DMS114 treated with DMSO at 0.1 percent for 48 hours (cell line): ENCODE measurements at regions not wholly inside any gene's neighbourhood (a gene's known extent, or its start where the extent isn't known, plus 50 kb on each side); places are given as distances from the start of the nearest gene placed in this dataset.

Experiments
- DNase-seq: peaks from one replicate; lab custom pipeline; 2025; ENCODE audit not compliant: unreplicated experiment; lab: John Stamatoyannopoulos, UW

DNA sequence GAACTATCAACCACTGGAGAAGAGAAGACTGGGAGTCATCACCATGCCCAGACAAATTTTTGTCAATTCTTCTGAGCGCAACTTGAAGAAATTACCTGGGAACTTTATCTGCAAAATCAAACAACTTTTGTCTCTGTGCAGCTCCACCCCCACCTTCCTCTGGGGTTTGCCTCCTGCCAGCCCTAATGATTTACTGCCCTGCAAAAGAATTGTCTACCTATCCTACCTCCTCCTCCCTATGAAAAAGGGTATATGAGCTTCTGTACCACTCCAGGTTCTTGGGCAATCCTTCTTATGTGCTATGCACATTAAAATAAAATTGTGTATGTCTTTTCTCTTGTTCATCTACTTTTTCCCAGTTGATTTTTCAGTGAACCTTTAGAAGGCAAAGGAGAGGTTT, 191.9 kb downstream of the URB2 start:
- no peak for DNase-seq

DNA sequence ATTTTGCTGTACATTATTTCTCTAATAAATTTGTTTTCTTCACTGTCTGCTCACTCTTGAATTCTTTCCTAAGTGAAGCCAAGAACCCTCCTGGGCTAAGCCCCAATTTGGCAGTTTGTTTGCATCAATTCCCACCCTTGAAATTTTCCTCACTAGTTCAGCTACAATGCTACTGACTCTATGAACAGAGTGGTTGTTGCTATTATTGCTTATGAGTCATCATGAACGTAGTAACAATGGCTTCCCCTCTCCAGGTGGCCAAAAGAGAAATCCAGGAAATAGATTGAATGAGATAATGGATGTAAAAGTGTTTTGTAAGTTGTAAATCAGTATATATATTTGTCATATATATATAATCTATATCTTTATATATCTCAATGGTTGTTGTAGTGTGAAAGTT, 193.0 kb downstream of the URB2 start:
- DNase-seq, result no peak

DNA sequence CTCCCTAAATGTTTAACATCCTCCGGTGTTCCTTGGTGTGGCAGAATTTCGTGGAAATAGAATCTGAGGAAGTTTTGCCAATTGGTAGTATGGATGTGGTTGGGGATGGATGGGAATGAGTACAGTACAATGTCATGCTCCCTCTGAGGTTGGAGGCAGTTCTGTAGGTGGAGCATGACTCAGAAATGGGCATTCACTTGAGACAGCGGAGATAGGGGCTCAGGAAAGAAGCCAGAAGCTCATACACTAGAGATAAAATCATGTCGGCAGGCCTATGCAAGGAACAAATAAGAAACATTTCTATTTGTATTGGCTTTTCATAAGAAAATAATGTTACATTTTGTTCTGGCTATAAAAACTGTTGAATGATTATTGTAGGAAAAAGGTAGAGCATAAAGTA, 196.0 kb downstream of the URB2 start:
- DNase-seq, result no peak

DNA sequence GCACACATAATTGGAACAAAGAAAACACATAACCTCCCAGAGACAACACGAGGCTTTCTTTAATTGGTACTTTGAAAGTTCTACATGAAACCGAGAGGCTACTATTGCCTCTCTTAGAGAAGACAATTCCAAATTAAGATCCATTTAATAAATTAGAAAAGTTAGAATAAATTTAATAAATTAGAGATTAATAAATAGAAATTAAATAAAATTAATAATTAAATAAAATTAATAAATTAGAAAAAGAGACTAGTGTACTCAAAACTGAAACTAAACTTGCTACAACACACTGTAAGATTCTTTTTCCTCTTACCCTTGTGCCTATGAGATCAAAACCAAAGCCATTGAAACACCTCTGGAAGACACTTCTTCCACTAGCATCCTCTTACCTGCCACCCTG, 199.0 kb downstream of the URB2 start:
- DNase-seq, result no peak

DNA sequence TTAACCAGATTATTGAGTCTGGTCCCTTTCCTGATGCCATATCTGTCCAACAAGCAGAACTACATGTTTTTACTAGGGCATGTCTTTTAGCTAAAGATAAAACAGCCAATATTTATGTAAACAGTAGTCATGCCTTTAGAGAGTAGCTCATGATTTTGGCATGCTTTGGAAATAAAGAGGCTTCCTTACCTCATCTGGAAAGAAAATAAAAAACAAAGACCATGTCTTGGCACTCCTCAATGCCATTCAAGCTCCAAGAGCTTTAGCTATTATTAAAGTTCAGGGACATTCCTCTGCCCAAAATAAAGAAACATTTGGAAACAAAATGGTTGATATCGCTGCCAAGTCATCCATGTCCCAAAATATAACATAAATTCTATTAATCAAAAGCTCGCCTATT, 202.4 kb downstream of the URB2 start:
- DNase-seq, result no peak

DNA sequence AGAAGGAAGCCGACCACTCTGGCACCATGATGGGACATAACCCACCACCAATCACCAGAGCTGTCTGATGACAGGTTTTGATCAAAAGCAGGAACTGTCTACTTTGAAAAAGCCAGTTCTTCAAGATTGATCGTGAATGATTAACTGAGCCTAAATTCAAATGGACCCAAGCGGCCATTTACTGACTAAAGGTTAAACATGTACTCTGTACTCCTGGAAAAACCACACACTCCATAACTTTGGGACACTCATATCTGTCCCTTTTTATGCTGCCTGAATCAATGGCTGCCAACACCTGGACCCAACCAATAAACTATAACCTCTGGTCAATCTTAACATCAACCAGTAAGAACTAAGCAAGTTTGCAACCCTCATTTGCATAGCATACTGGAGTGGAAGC, 206.6 kb downstream of the URB2 start:
- DNase-seq, result no peak

DNA sequence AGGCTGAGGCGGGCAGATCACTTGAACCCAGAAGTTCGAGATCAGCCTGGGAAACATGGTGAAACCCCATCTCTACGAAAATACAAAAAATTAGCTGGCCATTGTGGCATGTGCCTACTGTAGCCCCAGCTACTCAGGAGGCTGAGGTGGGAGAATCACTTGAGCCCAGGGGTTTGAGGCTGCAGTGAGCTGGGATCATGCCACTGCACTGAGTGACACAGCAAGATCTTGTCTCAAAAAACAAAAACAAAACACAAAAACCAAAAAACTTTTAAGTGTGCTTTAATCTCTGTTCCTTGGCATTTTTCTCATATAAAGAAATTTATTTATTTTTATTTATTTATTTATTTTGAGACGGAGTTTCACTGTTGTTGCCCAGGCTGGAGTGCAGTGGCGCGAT, 208.2 kb downstream of the URB2 start:
- DNase-seq, result no peak

DNA sequence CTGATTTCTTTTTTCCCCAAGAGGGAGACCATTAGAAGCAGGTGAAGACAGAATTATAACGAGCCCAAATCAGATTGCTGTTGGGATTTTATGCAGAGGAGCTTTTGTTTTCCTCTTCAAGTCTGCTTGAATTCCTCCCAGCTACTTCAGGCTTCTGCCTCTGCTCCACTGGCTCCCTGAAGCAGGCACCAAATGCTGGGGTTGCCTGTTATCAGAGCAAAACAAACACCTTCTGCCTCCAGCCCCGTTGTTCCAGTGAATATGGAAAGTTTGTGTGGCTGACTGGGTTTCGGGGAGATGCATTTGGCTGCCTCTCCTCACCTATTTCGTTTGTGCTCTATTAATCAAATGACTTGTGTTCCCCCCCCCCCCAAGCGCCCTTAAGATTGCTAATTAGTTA, 209.2 kb downstream of the URB2 start:
- DNase-seq, result no peak

DNA sequence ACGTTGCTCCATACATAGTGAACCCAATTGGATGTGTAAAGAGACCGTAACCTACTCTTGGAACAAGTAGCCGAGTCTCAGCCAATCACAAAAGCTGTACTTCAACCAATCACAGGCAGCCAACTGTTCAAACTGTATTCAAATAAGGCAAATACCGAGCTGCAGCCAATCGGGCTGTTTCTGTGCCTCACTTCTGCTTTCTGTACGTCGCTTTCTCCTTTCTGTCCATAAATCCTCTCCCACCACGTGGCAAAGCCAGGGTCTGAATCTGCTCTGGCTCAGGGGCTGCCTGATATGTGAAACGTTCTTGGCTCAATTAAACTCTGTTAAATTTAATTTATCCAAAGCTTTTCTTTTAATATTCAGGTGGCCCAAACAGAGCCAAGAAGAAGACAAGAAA, 210.3 kb downstream of the URB2 start:
- DNase-seq, result no peak

DNA sequence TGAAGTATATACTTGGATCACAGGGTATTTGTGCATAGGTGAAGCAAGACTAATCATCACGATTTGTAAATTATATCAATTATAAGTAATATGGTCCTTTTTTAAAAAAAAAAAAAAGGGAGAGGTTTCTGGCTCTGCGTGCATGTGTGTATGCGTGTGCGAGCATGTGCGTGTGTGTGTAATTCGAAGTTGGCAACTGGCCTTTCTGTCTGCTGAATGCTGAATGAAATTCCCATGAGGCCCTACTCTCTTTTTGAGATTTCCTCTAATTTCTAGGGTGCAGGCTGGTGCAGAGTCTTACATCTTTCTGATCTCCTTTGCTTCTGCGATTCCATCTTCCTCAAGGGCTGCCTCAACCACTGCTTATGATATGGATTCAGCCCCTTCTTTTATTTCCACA, 212.2 kb downstream of the URB2 start:
- no peak for DNase-seq

DNA sequence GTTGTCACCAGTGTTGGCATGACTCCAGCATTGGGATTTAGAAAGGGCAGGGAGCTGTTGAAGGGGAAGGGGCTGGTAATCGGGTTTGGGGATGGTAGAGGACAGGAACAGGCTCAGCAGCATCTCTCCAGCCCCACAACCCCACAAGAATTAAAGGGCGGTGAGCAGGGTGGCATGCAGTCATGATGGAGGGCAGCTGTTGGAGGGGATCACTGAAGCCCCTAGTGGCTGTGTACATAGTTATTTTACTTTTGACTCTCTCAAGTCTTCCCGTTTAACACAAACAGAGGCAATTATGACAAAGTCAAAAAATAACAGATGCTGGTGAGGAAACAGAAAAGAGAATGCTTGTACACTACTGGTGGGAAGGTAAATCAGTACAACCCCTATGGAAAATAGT, 213.8 kb downstream of the URB2 start:
- DNase-seq, result no peak

DNA sequence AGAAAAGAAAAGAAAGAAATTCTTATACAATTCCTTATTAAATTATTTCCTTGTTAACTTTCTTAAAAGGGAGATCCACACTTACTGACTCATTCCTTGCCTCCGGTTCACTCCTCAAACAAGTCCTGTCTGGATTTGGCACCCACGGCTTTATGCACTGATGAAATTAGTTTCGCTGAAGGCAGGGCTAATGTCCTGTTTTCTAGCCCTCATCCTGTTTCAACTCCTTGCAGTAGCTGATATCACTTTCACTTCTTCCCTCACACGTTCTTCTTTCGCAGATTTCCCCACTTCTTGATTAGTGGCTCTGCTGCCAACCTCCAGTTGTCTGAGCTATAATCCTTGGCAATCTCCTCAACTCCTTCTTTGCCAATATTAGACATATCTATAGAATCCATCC, 215.2 kb downstream of the URB2 start:
- no peak for DNase-seq

DNA sequence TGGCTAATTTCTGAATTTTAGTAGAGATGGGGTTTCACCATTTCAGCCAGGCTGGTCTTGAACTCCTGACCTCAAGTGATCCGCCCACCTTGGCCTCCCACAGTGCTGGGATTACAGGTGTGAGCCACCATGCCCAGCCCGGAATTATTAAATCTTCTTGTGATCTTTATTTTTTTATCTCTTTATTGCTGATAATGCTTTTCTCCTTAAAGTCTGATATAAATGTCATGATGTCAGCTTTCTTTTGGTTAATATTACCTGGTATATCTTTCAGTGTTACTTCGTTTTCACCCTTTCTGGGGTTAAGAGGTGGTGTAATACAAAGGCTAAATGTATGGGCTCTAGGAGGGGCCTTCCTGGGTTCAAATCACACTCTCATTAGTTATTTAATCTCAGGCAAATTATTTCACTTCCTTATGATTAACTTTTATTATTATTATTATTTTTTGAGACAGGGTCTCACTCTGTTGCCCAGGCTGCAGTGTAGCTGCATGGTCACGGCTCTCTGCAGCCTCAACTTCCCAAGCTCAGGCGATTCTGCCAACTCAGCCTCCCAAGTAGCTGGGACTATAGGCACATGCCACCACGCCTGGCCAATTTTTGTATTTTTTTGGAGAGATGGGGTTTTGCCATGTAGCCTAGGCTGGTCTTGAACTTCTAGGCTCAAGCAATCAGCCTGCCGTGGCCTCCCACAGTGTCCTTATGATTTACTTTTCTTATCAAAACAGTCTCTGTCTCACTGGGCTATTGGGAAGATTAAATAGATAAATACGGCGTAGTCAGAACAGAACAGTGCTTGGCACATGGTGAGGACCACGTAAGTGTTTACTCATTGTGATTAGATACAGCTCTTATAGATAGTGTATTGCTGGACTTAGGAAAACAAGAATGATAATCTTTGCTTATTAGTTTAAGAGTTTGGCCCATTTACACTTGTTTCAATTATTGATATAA, 216.5 kb downstream of the URB2 start:
- DNase-seq, result no peak

DNA sequence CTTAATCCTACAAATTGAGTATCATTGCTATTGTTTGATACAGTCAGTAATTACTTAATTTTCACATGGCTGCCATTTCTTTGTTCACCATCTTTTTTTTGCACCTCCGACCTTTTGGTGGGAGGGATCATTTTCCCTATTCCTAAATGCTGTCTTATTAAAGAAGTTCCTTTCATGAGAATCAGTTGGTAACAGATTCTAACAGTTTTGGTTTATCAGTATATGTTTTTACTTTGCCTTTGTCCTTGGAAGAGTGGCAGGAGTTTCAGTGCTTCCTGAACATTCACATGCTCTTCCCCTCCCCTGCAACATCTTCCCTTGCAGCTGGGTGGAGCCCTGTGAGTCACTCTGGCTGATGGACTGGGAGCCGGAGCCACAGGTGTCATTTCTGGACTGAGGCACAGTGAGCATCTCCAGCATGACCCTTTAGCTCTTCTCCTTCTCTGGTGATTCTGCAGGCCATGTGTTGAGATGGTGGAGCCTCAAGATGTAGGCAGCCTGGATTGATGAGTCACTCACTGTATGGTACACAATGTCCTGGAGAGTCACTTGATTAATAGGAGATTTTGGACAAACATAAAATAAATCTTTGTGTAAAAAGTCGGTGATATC, 217.7 kb downstream of the URB2 start:
- DNase-seq, result no peak

DNA sequence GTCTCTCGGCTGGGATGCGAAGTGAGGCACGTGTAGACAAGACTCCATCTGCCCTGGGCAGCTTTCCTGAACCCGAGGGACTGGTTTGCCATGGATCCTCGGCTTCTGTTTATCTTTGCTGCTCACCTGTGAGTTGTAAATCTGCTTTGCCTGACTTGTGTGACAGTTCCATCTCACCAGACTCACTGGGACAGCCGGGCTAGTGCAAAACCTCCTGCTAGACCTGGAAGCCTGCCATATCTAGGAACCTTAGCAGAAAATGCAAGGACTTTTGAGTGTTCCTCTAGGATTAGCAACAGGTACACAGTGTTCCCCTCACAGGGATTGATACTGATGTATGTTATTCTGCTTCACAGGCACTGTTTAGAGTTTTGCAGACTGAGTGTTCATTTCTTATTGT, 218.6 kb downstream of the URB2 start:
- DNase-seq, result no peak

DNA sequence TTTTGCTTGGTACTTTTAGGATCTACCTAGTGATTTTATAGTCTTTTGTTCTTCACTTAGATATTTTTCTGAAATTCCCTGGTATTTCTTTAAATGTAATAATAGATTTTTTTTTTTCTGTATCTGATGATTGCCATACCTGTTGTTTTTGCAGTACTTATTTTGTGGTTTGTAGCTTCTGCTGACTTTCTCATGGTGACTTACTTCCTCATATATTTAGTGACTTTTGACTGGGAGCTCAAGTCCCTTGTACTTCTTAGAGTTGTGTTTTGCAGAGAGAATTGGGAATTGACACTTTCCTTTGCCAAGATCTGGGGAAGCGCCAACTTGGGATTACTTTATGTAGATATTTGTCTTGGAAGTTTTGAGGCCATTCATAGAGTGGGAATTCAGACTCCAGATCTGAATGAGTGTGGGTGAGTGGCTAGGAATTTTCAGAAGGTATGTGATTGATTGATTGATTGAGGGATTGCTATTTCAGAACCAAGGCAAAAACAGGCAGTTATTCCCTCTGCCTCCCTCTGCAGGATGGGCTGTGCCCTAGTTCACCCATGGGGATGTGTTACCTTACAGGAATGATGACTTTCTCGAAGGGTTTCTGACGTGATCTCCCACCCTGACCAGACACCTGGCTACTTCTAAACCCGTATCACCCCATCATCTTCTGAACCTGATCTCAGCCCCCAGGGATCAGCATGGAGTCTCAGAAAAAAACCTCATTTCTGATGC, 219.5 kb downstream of the URB2 start:
- no peak for DNase-seq

DNA sequence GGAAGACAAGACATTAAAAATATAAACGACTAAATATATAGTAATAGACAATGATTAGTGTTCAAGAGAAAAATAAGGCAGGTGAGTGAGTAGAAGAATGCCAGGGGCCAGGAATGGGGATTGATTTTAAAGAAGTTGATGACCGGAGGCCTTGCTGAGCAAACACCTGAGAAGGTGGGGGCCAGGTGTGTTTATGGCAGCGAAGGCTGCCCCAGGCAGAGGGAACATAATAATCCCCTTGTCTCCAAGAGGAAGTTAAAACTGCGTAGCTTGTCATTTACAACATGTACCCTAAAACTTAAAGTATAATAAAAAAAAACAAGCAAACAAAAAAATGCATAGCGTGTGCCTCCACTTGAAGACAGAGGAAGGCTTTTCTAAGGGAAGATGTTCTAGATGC, 220.3 kb downstream of the URB2 start:
- no peak for DNase-seq

DNA sequence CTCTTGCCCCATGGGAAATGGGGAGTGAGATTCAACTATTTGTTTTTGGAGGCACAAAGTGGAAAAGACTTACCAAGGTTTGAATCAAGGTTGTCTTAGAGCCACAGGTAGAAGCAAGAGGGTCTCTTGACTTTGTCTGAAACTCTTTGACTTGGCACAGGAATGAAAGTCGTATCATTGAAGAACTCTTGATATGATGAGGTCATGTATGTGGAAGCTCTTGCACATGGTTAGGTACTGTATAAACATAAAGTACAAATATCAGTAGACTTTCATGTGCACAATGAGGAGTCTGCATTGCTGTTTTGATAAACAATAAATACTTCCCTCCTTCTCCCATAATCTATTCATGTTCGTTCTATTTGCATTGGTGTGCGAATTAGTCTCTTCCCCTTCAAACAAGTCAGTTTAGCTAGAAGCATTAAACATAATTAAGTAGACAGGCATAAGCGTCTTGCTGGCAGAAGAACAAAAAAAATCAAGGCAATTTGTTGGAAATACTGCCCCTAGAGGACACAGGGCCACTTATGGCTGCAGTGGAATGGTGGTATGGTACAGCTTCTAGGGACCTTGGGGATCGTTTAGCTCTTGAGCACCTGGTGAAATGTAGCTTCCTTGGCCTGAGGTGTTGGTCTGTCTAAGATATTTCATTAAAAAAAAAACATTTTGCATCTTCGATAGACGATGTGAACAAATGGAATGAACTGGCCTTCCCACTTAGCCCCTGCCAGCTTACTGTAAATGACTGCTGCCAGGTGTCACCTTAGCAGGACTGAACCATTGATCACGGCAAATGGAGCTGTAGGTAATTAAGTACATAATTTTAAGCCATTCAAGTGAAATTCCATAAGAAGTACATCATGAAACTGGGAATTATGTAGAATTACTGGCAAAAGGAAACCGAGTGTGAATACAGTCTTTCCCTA, 218.0 kb upstream of the GALNT2 start:
- DNase-seq, result peak; percentile 4

DNA sequence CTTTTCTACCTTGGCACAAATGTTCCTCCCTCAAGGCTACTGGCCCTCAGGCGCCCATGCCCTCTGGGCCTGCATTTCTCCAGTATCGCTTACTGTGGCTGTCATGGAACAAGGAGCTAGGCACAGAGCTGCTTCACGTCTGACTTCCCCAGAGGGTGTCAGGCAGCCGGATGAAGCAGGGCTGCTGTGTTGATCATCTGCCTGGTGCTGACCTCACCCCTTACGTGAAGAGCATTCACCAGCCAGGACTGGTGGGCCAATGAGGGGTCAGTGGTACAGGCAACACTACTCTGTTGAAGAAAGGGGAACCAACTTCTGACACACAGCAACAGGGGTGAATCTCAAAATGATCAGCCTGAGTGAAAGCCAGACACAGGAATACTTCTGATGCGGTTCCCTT, 215.5 kb upstream of the GALNT2 start:
- no peak for DNase-seq

DNA sequence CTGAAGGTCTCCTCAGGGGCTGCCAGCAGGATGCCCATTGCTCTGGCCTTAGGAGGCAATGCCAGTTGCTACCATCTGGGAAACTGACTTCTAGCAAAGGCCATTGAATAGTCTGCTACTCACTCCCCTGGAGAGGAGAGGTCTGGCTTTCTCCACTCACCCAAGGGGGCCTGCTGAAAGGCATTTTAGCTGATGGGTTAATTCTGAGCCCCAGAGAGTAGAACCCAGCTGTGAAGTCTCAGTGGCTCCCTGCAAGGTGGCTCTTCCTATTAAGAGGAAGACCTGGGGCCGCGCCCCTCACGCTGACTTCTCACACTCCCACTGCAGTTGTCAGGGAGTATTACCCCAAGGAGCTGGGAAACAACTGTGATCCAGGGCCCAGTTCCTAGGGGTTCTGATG, 213.3 kb upstream of the GALNT2 start:
- DNase-seq, result no peak

DNA sequence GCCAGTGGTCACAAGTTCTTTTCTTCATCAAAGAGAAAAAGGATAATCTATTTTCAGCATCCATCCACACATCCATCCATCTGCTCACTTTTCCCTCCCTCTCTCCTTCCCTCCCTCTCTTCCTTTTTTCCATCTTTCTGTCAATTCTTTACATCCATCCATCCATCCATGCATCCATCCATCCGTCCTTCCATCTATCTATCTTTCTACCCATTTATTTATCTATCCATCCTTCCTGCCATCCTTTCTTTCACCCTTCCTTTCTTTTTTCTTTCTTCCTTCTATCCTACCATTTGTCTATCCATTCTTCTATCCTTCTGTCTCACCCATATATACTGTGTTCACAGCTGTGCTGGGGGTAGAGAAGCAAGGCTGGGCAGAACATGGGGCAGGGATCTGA, 212.4 kb upstream of the GALNT2 start:
- no peak for DNase-seq
